ENCODE measurements at regions not wholly inside any gene's neighbourhood (a gene's known extent, or its start where the extent isn't known, plus 50 kb on each side); places are given as distances from the start of the nearest gene placed in this dataset.

DNA sequence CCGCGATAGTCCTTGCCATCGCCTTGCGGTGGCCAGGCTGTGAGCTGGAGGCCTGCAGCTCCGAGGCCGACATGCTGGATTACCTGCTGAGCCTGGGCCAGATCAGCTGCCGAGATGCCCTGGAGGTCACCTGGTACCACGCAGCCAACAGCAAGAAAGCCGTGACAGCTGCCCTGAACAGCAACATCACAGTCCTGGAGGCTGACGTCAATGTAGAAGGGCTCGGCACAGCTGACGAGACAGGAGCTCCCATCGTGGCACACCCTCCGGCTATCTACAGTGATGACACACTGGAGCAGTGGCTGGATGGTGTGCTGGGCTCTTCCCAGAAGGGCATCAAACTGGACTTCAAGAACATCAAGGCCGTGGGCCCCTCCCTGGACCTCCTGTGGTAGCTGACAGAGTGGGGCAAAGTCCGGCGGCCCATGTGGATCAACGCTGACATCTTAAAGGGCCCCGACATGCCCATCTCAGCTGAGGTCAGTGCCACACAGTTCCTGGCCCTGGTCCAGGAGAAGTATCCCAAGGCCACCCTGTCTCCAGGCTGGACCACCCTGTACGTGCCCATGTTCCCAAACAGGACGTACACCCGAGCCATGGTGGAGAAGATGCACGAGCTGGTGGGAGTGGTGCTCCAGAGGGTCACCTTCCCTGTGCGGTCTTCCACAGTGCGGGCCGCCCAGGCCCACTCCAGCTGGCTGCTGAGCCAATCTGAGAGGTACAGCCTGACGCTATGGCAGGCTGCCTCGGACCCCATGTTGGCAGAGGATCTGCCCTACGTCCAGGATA lies 70.2 kb downstream of the FAM43A start:
- TF ChIP-seq, protein P1, sequence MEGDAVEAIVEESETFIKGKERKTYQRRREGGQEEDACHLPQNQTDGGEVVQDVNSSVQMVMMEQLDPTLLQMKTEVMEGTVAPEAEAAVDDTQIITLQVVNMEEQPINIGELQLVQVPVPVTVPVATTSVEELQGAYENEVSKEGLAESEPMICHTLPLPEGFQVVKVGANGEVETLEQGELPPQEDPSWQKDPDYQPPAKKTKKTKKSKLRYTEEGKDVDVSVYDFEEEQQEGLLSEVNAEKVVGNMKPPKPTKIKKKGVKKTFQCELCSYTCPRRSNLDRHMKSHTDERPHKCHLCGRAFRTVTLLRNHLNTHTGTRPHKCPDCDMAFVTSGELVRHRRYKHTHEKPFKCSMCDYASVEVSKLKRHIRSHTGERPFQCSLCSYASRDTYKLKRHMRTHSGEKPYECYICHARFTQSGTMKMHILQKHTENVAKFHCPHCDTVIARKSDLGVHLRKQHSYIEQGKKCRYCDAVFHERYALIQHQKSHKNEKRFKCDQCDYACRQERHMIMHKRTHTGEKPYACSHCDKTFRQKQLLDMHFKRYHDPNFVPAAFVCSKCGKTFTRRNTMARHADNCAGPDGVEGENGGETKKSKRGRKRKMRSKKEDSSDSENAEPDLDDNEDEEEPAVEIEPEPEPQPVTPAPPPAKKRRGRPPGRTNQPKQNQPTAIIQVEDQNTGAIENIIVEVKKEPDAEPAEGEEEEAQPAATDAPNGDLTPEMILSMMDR (IDR thresholded peaks at IDR 0.05): no peak
- no peak for TF ChIP-seq POLR2A (IDR thresholded peaks at IDR 0.05)
